Esophagus squamous epithelium (tissue), 4 donors: ENCODE measurements at regions not wholly inside any gene's neighbourhood (a gene's known extent, or its start where the extent isn't known, plus 50 kb on each side); places are given as distances from the start of the nearest gene placed in this dataset.

Source experiments
- POLR2A ChIP-seq, 4 donors: fragments of 450-650 bp; IDR thresholded peaks; one replicate each; pipeline ENCODE4 v1.6.1; 2017; ENCODE audit warnings: antibody characterized with exemption in 4 of 4, mild to moderate bottlenecking in 4 of 4, moderate library complexity in 3 of 4
- TF ChIP-seq, protein P1 (sequence below), 6 experiments: fragments of 450-650 bp in 4 of 6; fragments of 200-600 bp in 2 of 6; sonication (generic) in 2 of 6; IDR thresholded peaks; one replicate each; pipeline ENCODE4 v1.5.1; 2016 to 2019; ENCODE audit warnings: antibody characterized with exemption in 6 of 6, mild to moderate bottlenecking in 4 of 6, moderate library complexity in 4 of 6

DNA sequence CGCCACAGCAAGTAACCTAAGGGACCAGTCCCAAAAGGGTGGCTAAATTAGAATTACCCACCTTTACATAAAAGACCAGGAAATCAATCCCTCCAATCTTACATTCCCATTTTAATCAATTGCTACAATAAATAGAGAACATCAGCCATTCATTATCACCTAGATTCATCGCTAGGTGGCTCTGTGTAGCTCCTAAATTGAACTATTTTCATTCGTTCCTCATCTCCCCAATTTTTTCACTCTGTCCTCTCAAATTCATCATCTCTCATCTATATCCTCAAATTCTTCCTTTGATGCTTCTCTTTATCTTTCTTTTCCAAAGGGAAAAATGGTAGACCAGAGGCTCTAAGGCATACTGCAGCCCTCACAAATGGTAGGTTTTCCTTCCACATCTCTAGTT lies 108.2 kb upstream of the TNC start:
- TF ChIP-seq POLR2A (IDR thresholded peaks at IDR 0.05): no peak
- TF ChIP-seq, protein P1, sequence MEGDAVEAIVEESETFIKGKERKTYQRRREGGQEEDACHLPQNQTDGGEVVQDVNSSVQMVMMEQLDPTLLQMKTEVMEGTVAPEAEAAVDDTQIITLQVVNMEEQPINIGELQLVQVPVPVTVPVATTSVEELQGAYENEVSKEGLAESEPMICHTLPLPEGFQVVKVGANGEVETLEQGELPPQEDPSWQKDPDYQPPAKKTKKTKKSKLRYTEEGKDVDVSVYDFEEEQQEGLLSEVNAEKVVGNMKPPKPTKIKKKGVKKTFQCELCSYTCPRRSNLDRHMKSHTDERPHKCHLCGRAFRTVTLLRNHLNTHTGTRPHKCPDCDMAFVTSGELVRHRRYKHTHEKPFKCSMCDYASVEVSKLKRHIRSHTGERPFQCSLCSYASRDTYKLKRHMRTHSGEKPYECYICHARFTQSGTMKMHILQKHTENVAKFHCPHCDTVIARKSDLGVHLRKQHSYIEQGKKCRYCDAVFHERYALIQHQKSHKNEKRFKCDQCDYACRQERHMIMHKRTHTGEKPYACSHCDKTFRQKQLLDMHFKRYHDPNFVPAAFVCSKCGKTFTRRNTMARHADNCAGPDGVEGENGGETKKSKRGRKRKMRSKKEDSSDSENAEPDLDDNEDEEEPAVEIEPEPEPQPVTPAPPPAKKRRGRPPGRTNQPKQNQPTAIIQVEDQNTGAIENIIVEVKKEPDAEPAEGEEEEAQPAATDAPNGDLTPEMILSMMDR (IDR thresholded peaks at IDR 0.05): no peak
